SK-N-SH treated with all-trans-retinoic acid at 6 μM for 48 hours (cell line): ENCODE measurements at regions not wholly inside any gene's neighbourhood (a gene's known extent, or its start where the extent isn't known, plus 50 kb on each side); places are given as distances from the start of the nearest gene placed in this dataset.
"Not testable (repeated sequence)": the region's sequence is repeated elsewhere in the genome, so short reads cannot be mapped to it uniquely, and the experiment has no call there.

Experiments used
- BACH2 ChIP-seq: fragments of 250-450 bp; sonication (Bioruptor Pico); IDR thresholded peaks from 2 replicates; pipeline ENCODE4 v1.9.0; 2021; ENCODE audit warnings: mild to moderate bottlenecking, borderline replicate concordance
- CSDC2 ChIP-seq: fragments of 250-450 bp; sonication (Bioruptor Pico); IDR thresholded peaks from 2 replicates; pipeline ENCODE4 v1.5.0; 2020; ENCODE audit warnings: mild to moderate bottlenecking, moderate library complexity
- ESRRG ChIP-seq: fragments of 250-450 bp; sonication (Bioruptor Pico); IDR thresholded peaks from 2 replicates; pipeline ENCODE4 v1.6.1; 2021; ENCODE audit warnings: mild to moderate bottlenecking
- OSR1 ChIP-seq: fragments of 250-450 bp; sonication (Bioruptor Pico); IDR thresholded peaks from 2 replicates; pipeline ENCODE4 v1.8.0; 2022; ENCODE audit warnings: moderate library complexity, mild to moderate bottlenecking, inconsistent platforms
- RARB ChIP-seq: fragments of 250-450 bp; sonication (Bioruptor Pico); IDR thresholded peaks from 2 replicates; pipeline ENCODE4 v1.8.0; 2021; ENCODE audit warnings: mild to moderate bottlenecking, moderate library complexity
- ZFP3 ChIP-seq: fragments of 250-450 bp; sonication (Bioruptor Pico); IDR thresholded peaks from 2 replicates; pipeline ENCODE4 v1.5.0; 2020; ENCODE audit warnings: mild to moderate bottlenecking, moderate library complexity
- TF ChIP-seq, protein P1 (sequence below): fragments of 250-450 bp; sonication (Bioruptor Pico); IDR thresholded peaks from 2 replicates; pipeline ENCODE4 v1.8.0; 2020; ENCODE audit warnings: mild to moderate bottlenecking, moderate library complexity, borderline replicate concordance
- TF ChIP-seq, protein P2 (sequence below): fragments of 250-450 bp; sonication (Bioruptor Pico); IDR thresholded peaks from 2 replicates; pipeline ENCODE4 v1.5.1; 2021; ENCODE audit warnings: mild to moderate bottlenecking, moderate library complexity

DNA sequence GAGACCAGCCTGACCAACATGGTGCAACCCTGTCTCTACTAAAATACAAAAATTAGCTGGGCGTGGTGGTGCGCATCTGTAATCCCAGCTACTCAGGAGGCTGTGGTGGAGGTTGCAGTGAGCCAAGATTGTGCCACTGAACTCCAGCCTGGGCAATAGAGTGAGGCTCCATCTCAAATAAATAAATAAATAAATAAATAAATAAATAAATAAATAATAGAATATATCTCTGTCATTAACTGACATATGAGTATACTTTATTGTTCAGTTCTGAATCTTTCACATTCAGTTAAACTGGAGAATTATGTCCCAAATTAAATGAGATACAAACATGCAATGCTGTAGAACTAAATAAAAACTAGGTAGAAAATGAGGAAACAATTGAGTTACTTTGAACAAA, 501.2 kb downstream of the PCDH11X start:
- TF ChIP-seq BACH2, CSDC2, RARB, ZFP3, OSR1, ESRRG (CRISPR knock-in tag): not testable (repeated sequence)
- TF ChIP-seq, protein P1, sequence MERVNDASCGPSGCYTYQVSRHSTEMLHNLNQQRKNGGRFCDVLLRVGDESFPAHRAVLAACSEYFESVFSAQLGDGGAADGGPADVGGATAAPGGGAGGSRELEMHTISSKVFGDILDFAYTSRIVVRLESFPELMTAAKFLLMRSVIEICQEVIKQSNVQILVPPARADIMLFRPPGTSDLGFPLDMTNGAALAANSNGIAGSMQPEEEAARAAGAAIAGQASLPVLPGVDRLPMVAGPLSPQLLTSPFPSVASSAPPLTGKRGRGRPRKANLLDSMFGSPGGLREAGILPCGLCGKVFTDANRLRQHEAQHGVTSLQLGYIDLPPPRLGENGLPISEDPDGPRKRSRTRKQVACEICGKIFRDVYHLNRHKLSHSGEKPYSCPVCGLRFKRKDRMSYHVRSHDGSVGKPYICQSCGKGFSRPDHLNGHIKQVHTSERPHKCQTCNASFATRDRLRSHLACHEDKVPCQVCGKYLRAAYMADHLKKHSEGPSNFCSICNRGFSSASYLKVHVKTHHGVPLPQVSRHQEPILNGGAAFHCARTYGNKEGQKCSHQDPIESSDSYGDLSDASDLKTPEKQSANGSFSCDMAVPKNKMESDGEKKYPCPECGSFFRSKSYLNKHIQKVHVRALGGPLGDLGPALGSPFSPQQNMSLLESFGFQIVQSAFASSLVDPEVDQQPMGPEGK: not testable (repeated sequence)
- TF ChIP-seq, protein P2, sequence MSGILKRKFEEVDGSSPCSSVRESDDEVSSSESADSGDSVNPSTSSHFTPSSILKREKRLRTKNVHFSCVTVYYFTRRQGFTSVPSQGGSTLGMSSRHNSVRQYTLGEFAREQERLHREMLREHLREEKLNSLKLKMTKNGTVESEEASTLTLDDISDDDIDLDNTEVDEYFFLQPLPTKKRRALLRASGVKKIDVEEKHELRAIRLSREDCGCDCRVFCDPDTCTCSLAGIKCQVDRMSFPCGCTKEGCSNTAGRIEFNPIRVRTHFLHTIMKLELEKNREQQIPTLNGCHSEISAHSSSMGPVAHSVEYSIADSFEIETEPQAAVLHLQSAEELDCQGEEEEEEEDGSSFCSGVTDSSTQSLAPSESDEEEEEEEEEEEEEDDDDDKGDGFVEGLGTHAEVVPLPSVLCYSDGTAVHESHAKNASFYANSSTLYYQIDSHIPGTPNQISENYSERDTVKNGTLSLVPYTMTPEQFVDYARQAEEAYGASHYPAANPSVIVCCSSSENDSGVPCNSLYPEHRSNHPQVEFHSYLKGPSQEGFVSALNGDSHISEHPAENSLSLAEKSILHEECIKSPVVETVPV (CRISPR knock-in tag): not testable (repeated sequence)
